ENCODE measurements at regions not wholly inside any gene's neighbourhood (a gene's known extent, or its start where the extent isn't known, plus 50 kb on each side); places are given as distances from the start of the nearest gene placed in this dataset.

- no peak overlapping the region for H3K27ac ChIP-seq (ENCODE audit: insufficient read length, low read depth, low read length)
- H3K9me3 Mint-ChIP-seq: peaks cover 36 to 43% of the 10 kb centered on the region in 2 experiments
Measured at GRCh38 chr4:86521373-86521969, 72.6 kb upstream of the PTPN13 start.

More at GRCh38 chr4:86521373-86521969, 72.6 kb upstream of the PTPN13 start:
- H3K23ac ChIP-seq (ENCODE audit: insufficient read length, low read depth, low read length): no peak overlapping the region
- no peak for DNase-seq
- no peak overlapping the region for H2BK20ac ChIP-seq (ENCODE audit: low read depth, low read length, poor library complexity, severe bottlenecking)
- H3T11ph ChIP-seq (ENCODE audit: low read length): no peak overlapping the region
- no peak overlapping the region for H4K5ac ChIP-seq (ENCODE audit: insufficient read length, low read depth, low read length)
- no peaks in the 10 kb centered on the region for H3K4me1 ChIP-seq (ENCODE audit: insufficient read depth, low read length)
- H4K8ac ChIP-seq (replicated peaks; ENCODE audit: insufficient read length, low read depth, low read length): no peak overlapping the region
- Mint-ChIP-seq H3K27me3 (ENCODE audit: low read depth) (peaks cover 2% of the 10 kb centered on the region; the same call in 1 of the 2 replicates), H3K36me3 (ENCODE audit: insufficient read depth in 1 of 3, low read depth in 3 of 3) (peaks cover 21 to 45% (median 27%) of the 10 kb centered on the region in 3 experiments), H3K27ac (no peak overlapping the region), H3K4me1 (peaks cover 0 to 5% of the 10 kb centered on the region in 2 experiments; a peak in 2 of 4 replicates), H3K4me3 (no peak overlapping the region)
- H3K56ac ChIP-seq (ENCODE audit: insufficient read length, low read depth, low read length): no peak overlapping the region
- H3K79me1 ChIP-seq (ENCODE audit: insufficient read depth, low read depth, low read length, poor library complexity, severe bottlenecking): no peaks in the 10 kb centered on the region
- no peak overlapping the region for H3K4me2 ChIP-seq (ENCODE audit: insufficient read depth, insufficient read length, low read length)
- H3K14ac ChIP-seq (ENCODE audit: insufficient read depth, low read length): no peak overlapping the region
- no peak overlapping the region for H3K18ac ChIP-seq (ENCODE audit: insufficient read length, low read depth, low read length)
- no peak overlapping the region for H3K9ac ChIP-seq (ENCODE audit: extremely low read depth, insufficient read length, low read length)
- WGBS (ENCODE audit: extremely low coverage, insufficient read length, low lambda C conversion rate): no CpG with 5 or more reads among the region's 3 CpGs
- H3K9me3 ChIP-seq (ENCODE audit: control insufficient read depth, low read depth, low read length): peaks cover 9% of the 10 kb centered on the region
- no peak overlapping the region for H3K4ac ChIP-seq (ENCODE audit: low read depth, low read length)
- H2AFZ ChIP-seq (ENCODE audit: low read length): no peak overlapping the region
- H4K20me1 ChIP-seq (ENCODE audit: control insufficient read depth, insufficient read depth, insufficient read length): no peaks in the 10 kb centered on the region
- H2BK120ac ChIP-seq (ENCODE audit: low read depth, low read length, poor library complexity, severe bottlenecking): no peak overlapping the region
- H3K79me2 ChIP-seq (ENCODE audit: insufficient read depth, low read length): no peaks in the 10 kb centered on the region
- no peak overlapping the region for H2BK12ac ChIP-seq (ENCODE audit: insufficient read length, low read depth, low read length)
- H2BK5ac ChIP-seq (ENCODE audit: insufficient read length, low read length): no peak overlapping the region
- no peaks in the 10 kb centered on the region for H3K23me2 ChIP-seq (ENCODE audit: insufficient read length, low read depth, low read length, poor library complexity, severe bottlenecking)
- no peak overlapping the region for H2BK15ac ChIP-seq (ENCODE audit: low read depth, low read length)
- no peaks in the 10 kb centered on the region for H3K27me3 ChIP-seq (ENCODE audit: insufficient read depth, low read length)
- TF ChIP-seq CTCF (conservative IDR thresholded peaks at IDR 0.05): no peak
- no peak overlapping the region for H2AK5ac ChIP-seq (ENCODE audit: insufficient read length, low read length)
- no peak overlapping the region for H4K91ac ChIP-seq (ENCODE audit: insufficient read length, low read depth, low read length)

Data from H9 (cell line).